CD4-positive, alpha-beta T cell (primary cell): ENCODE measurements at regions not wholly inside any gene's neighbourhood (a gene's known extent, or its start where the extent isn't known, plus 50 kb on each side); places are given as distances from the start of the nearest gene placed in this dataset.
A peak's percentile ranks its signal among the peaks of the same experiment; 100 is the strongest.

ENCODE experiments used
- ATAC-seq: fragments of 200-7000 bp; cut with Tn5 transposase; one replicate; pipeline ENCODE4 v1.10.0; 2022; ENCODE audit warnings: mild to moderate bottlenecking; ENCODE audit not compliant: poor library complexity
- CTCF ChIA-PET: fragments of 350-600 bp; sonication (Branson Sonifier 250); formaldehyde crosslinking; loops from one replicate; lab custom pipeline; 2021; ENCODE audit warnings: antibody characterized with exemption, inconsistent platforms; lab: Charles Lee
- POLR2A ChIA-PET: fragments of 350-600 bp; sonication (Branson Sonifier 250); formaldehyde crosslinking; loops from one replicate; lab custom pipeline; 2021; ENCODE audit warnings: antibody characterized with exemption, inconsistent platforms; lab: Charles Lee
- DNase-seq, 14 experiments: peaks; one replicate each; pipeline ENCODE4 v3.0.0-alpha.2; 2013 to 2020; ENCODE audit warnings: mixed read lengths in 2 of 14
- H3K27ac ChIP-seq, 2 donors: one replicate each; pipeline versions ENCODE4 v1.5.1 to v1.7.0; 2013; ENCODE audit warnings: low read length in 2 of 2, low read depth in 1 of 2, mild to moderate bottlenecking in 1 of 2
- H3K27me3 ChIP-seq, 2 experiments: 1 replicate in 1 of 2; 2 replicates in 1 of 2; pipeline versions ENCODE4 v1.6.1 to v1.7.0; 2013; ENCODE audit warnings: low read length in 2 of 2, control low read depth in 1 of 2, mild to moderate bottlenecking in 1 of 2, moderate library complexity in 1 of 2; ENCODE audit not compliant: insufficient read depth in 2 of 2, control insufficient read depth in 1 of 2
- H3K36me3 ChIP-seq: one replicate; pipeline ENCODE4 v1.6.1; 2013; ENCODE audit warnings: low read length, control low read depth; ENCODE audit not compliant: insufficient read depth
- H3K4me1 ChIP-seq: one replicate; pipeline ENCODE4 v1.6.1; 2013; ENCODE audit warnings: low read length, control low read depth; ENCODE audit not compliant: insufficient read depth
- H3K4me3 ChIP-seq: one replicate; pipeline ENCODE4 v1.5.1; 2013; ENCODE audit warnings: mild to moderate bottlenecking, low read length, moderate library complexity
- H3K9me3 ChIP-seq, 2 experiments: 1 replicate in 1 of 2; 2 replicates in 1 of 2; pipeline versions ENCODE4 v1.6.1 to v1.7.0; 2013; ENCODE audit warnings: low read length in 2 of 2, mild to moderate bottlenecking in 2 of 2, control low read depth in 1 of 2, moderate library complexity in 1 of 2; ENCODE audit not compliant: control insufficient read depth in 1 of 2, insufficient read depth in 1 of 2
- H3K27ac Mint-ChIP-seq: one replicate; pipeline ENCODE4 v1.8.0; 2020; ENCODE audit warnings: mixed read lengths
- H3K27me3 Mint-ChIP-seq: one replicate; pipeline ENCODE4 v1.8.0; 2021; ENCODE audit warnings: mixed read lengths
- H3K36me3 Mint-ChIP-seq: one replicate; pipeline ENCODE4 v1.8.0; 2021; ENCODE audit warnings: low read depth, mixed read lengths
- H3K4me1 Mint-ChIP-seq: one replicate; pipeline ENCODE4 v1.8.0; 2021; ENCODE audit warnings: low read depth, mixed read lengths
- H3K4me3 Mint-ChIP-seq: one replicate; pipeline ENCODE4 v1.8.0; 2020; ENCODE audit warnings: mild to moderate bottlenecking, mixed read lengths
- H3K9me3 Mint-ChIP-seq: one replicate; pipeline ENCODE4 v1.8.0; 2020; ENCODE audit warnings: mixed read lengths
- CTCF ChIP-seq: fragments of 200-600 bp; IDR thresholded peaks from one replicate; pipeline ENCODE4 v1.8.0; 2022; ENCODE audit warnings: antibody characterized with exemption, mild to moderate bottlenecking
- intact Hi-C, 2 experiments: fragments of 100-400 bp; cut with DNase I in 1 of 2; cut with micrococcal nuclease in 1 of 2; formaldehyde crosslinking; loops; one replicate each; pipeline versions ENCODE4 v1.15.1 to v1.9.0; 2023 to 2025; cut with DNase I, micrococcal nuclease

GRCh38 chr18:25843791-25844190 is 246.6 kb downstream of the SS18 start:
- H3K27ac ChIP-seq: no peak overlapping the region
- peak in 1 of 14 experiments; percentile 9 for DNase-seq
- POLR2A ChIA-PET: no interaction called here
- no peaks in the 10 kb centered on the region for H3K9me3 ChIP-seq
- H3K27me3 ChIP-seq: no peaks in the 10 kb centered on the region
- H3K36me3 ChIP-seq: no peaks in the 10 kb centered on the region
- Mint-ChIP-seq H3K27ac (no peak overlapping the region), H3K36me3 (no peaks in the 10 kb centered on the region), H3K4me1 (no peaks in the 10 kb centered on the region), H3K9me3 (no peaks in the 10 kb centered on the region), H3K27me3 (peaks cover 7% of the 10 kb centered on the region), H3K4me3 (no peak overlapping the region)
- TF ChIP-seq CTCF: no peak
- no peak overlapping the region for H3K4me3 ChIP-seq
- no peak for ATAC-seq
- H3K4me1 ChIP-seq: no peaks in the 10 kb centered on the region
- CTCF ChIA-PET: no interaction called here
- intact Hi-C loops: no loop called here

- Histone ChIP-seq H3K4me1 (no peaks in the 10 kb centered on the region), H3K4me3 (no peak overlapping the region), H3K27ac (no peak overlapping the region), H3K9me3 (no peaks in the 10 kb centered on the region), H3K27me3 (no peaks in the 10 kb centered on the region), H3K36me3 (no peaks in the 10 kb centered on the region)
- DNase-seq: no peak
- no peak overlapping the region for H3K27ac Mint-ChIP-seq
- no peaks in the 10 kb centered on the region for H3K9me3 Mint-ChIP-seq
- H3K4me3 Mint-ChIP-seq: no peak overlapping the region
- no peaks in the 10 kb centered on the region for H3K4me1 Mint-ChIP-seq
- no peak for TF ChIP-seq CTCF
- H3K36me3 Mint-ChIP-seq: no peaks in the 10 kb centered on the region
- ATAC-seq: no peak
- intact Hi-C loops: no loop called here
- ChIA-PET CTCF (no interaction called here), POLR2A (no interaction called here)
- H3K27me3 Mint-ChIP-seq: peaks cover 7% of the 10 kb centered on the region
Measured at GRCh38 chr18:25842665-25843064, 247.7 kb downstream of the SS18 start.

- ChIA-PET POLR2A (no interaction called here), CTCF (no interaction called here)
- Mint-ChIP-seq H3K9me3 (no peaks in the 10 kb centered on the region), H3K27ac (no peak overlapping the region), H3K27me3 (no peaks in the 10 kb centered on the region), H3K36me3 (no peaks in the 10 kb centered on the region), H3K4me3 (no peak overlapping the region), H3K4me1 (no peaks in the 10 kb centered on the region)
- Histone ChIP-seq H3K4me1 (no peaks in the 10 kb centered on the region), H3K27me3 (no peaks in the 10 kb centered on the region), H3K27ac (no peak overlapping the region), H3K4me3 (no peak overlapping the region), H3K9me3 (no peaks in the 10 kb centered on the region), H3K36me3 (no peaks in the 10 kb centered on the region)
- no peak for TF ChIP-seq CTCF
- ATAC-seq (no peak), DNase-seq (no peak)
- intact Hi-C loops: no loop called here
Measured at GRCh38 chr18:25834061-25834460, 256.4 kb downstream of the SS18 start.
